M059J (cell line): ENCODE measurements at regions not wholly inside any gene's neighbourhood (a gene's known extent, or its start where the extent isn't known, plus 50 kb on each side); places are given as distances from the start of the nearest gene placed in this dataset.

ENCODE experiments used
- DNase-seq: peaks from one replicate; pipeline ENCODE4 v3.0.0-alpha.2; 2012; ENCODE audit warnings: low read depth

- no peak for DNase-seq
Observed at GRCh38 chr9:91040371-91041215, 239.0 kb downstream of the SYK start.

GRCh38 chr9:91042024-91042423, 240.4 kb downstream of the SYK start:
- no peak for DNase-seq

GRCh38 chr9:91042541-91042940, 240.9 kb downstream of the SYK start:
- DNase-seq, result no peak

- DNase-seq, result no peak
Observed at GRCh38 chr9:91043056-91043810, 241.6 kb downstream of the SYK start.

- no peak for DNase-seq
Observed at GRCh38 chr9:91043811-91044175, 242.2 kb downstream of the SYK start.

- DNase-seq, result no peak
Observed at GRCh38 chr9:91044354-91044753, 242.7 kb downstream of the SYK start.

- DNase-seq, result no peak
Observed at GRCh38 chr9:91045041-91045440, 243.4 kb downstream of the SYK start.

- peak; percentile 45 for DNase-seq
Observed at GRCh38 chr9:91047529-91047928, 245.9 kb downstream of the SYK start.

- DNase-seq, result peak; percentile 96
Observed at GRCh38 chr9:91047993-91048607, 246.5 kb downstream of the SYK start.

- DNase-seq, result no peak
Observed at GRCh38 chr9:91048749-91049148, 247.1 kb downstream of the SYK start.

- DNase-seq, result no peak
Observed at GRCh38 chr9:91053824-91054223, 252.2 kb downstream of the SYK start.

GRCh38 chr9:91055845-91056244, 254.2 kb downstream of the SYK start:
- no peak for DNase-seq

- no peak for DNase-seq
Observed at GRCh38 chr9:91056486-91056885, 254.9 kb downstream of the SYK start.

- DNase-seq, result peak; percentile 80
Observed at GRCh38 chr9:91056917-91057316, 255.3 kb downstream of the SYK start.

- DNase-seq, result peak; percentile 80
Observed at GRCh38 chr9:91059713-91060112, 258.1 kb downstream of the SYK start.

GRCh38 chr9:91060520-91061343, 259.1 kb downstream of the SYK start:
- DNase-seq, result peak; percentile 99

GRCh38 chr9:91061506-91061905, 259.9 kb downstream of the SYK start:
- DNase-seq, result no peak

- DNase-seq, result no peak
Observed at GRCh38 chr9:91062281-91062680, 260.7 kb downstream of the SYK start.

GRCh38 chr9:91063471-91063870, 261.9 kb downstream of the SYK start:
- no peak for DNase-seq

GRCh38 chr9:91065231-91066041, 263.8 kb downstream of the SYK start:
- no peak for DNase-seq

- DNase-seq, result no peak
Observed at GRCh38 chr9:91066042-91066415, 264.4 kb downstream of the SYK start.
